GM19467 (cell line): ENCODE measurements at regions not wholly inside any gene's neighbourhood (a gene's known extent, or its start where the extent isn't known, plus 50 kb on each side); places are given as distances from the start of the nearest gene placed in this dataset.
"Not testable (repeated sequence)": the region's sequence is repeated elsewhere in the genome, so short reads cannot be mapped to it uniquely, and the experiment has no call there.

ENCODE experiments used
- ATAC-seq: cut with Tn5 transposase; IDR thresholded peaks from one replicate; pipeline ENCODE4 v1.9.1; 2021; ENCODE audit warnings: mild to moderate bottlenecking, moderate library complexity; ENCODE audit not compliant: unreplicated experiment

DNA sequence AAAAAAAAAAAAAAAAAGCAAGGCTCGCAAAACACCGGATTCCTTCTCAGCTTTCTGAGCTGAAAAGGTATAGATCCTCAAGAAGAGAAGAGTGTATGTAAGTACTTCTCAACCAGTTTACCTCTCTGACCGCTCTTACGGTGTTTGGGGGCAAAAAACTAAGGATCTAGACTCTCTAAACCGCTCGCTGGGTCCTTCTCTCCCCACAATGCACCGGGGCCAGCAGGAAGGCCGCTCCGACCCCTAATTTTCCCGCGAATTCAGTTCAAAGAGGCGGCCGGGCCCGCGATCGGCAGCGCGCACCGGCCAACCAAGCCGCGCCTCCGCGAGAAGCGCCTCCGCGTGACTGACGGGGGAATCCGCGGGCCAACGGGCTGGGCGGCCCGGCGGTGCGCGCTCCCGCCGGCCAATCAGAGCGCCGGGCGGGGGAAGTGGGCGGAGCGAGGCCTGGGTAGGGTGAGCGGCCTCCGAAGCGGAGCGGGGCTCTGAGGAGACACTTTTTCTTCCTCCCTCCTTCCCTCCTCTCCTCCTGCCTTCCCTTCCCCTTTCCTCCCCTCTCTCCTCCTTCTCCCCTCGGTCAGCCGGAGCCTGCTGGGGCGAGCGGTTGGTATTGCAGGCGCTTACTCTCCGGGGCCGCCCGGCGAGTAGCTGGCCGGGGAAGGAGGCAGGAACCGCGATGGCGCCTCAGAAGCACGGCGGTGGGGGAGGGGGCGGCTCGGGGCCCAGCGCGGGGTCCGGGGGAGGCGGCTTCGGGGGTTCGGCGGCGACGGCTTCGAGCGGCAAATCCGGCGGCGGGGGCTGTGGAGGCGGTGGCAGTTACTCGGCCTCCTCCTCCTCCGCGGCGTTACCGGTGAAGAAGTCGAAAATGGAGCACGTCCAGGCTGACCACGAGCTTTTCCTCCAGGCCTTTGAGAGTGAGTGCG lies 93.0 kb downstream of the CRLF3 start:
- ATAC-seq, result peak; percentile 87

DNA sequence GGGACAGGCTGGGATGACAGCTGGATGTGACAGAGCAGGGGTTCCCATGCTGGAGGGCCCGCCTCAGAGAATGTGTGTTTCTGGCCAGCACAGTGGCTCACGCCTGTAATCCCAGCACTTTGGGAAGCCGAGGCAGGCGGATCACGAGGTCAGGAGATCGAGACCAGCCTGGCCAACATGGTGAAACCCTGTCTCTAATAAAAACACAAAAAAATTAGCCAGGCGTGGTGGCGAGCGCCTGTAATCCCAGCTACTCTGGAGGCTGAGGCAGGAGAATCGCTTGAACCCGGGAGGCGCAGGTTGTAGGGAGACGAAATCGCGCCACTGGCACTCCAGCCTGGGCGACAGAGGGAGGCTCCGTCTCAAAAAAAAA lies 93.7 kb downstream of the CRLF3 start:
- ATAC-seq, result not testable (repeated sequence)

DNA sequence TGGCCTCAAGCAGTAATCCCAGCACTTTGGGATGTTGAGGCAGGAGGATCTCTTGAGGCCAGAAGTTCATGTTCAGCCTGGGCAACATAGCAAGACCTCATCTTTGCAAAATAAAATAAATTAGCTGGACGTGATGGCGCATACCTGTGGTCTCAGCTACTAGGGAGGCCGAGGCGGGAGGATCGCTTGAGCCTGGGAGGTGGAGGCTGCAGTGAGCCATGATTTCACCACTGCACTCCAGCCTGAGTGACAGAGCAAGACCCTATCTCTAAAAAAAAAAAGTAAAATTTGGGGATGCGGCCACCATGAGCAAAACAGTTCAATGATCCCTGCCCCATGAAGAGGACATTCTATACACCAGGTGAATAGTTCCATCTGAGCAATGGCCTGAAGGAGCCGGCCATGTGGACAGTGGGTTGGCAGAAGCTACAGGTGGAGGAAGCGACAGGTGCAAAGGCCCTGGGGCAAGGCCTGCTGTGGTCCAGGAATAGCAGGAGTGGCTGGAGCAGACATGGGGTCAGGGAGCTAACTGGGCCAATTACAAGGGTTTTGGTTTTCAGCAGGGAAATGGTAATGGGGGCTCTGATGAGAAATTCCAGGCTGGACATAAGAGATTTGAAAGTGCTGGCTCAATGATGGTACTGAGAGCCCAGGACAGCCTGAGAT lies 94.2 kb downstream of the CRLF3 start:
- ATAC-seq, result not testable (repeated sequence)

DNA sequence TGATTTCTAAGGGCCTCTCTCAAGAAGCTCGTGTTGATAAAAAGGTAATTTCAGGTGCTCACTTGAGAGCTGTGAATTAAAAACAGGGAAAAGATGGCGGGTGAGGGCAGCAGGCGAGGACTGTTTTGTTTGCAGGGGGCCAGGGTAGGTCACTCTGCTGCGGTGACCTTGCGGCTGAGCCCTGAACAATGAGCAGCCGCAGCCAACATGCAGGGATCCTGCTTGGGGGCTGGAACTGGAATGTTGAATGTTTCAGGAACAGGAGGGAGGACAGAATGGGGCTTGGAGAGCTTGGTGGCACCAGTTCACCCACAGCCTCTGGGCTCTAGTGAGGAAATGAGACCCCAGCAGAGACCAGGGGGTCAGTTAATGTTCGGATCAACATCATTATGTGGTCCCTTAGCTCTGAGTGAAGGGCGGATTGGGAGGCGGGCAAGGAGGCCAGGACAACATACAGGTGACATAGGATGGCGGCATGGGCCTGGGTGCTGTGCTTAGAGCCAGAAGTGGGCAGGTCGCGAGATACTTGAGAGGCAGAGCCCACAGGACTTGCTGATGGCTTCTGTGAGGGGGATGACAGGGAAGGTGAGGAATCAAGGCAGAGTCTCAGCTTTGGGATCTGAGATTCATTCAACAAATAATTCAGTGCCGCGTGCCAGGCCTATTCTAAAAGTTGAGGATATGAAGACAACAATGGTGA lies 94.9 kb downstream of the CRLF3 start:
- not testable (repeated sequence) for ATAC-seq

DNA sequence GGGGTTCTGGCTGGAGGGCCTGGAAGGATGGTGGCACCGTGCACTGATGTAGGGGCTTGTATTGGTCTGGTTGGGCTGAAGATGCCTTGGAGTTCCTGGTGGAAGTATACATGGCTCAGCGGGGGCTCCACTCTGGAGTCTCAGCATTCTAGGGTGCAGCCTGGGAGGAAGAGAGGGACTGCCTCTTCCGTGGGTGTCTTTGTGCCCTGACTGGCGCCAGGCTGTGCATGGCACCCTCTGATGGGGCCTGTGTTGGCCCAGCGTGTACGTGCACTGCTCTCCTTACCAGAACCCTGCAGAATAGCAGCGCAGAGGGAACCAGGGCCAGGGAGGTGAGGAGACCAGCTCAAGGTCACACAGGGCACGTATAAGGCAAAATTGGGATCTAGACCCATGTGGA lies 97.0 kb downstream of the CRLF3 start:
- ATAC-seq, result not testable (repeated sequence)

DNA sequence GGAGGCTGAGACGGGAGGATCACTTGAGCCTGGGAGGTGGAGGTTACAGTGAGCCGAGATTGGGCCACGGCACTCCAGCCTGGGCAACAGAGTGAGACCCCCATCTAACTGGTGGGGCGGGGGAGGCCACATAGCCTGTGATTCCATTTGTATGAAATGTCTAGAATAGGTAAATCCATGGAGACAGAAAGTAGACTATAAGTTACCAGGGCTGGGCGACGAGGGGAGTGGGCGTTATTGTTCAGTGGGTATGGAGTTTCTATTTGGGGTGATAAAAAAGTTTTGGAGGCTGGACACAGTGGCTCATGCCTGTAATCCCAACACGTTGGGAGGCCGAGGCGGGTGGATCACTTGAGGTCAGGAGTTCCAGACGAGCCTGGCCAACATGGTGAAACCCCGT lies 97.8 kb downstream of the CRLF3 start:
- ATAC-seq, result not testable (repeated sequence)

DNA sequence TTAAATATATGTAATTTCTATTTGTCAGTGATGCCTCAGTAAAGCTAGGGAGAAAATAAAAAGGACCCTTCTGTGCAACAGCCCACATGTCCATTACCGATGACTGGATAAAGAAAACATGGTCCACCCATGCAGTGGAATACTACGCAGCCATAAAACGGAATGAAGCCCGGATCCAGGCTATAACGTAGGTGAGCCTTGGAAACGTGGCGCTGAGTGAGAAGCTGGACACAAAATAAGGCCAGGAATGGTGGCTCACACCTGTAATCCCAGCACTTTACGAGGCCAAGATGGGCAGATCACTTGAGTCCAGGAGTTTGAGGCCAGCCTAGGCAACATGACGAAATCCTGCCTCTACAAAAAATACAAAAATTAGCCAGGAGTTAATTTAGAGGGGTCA lies 98.2 kb downstream of the CRLF3 start:
- not testable (repeated sequence) for ATAC-seq

DNA sequence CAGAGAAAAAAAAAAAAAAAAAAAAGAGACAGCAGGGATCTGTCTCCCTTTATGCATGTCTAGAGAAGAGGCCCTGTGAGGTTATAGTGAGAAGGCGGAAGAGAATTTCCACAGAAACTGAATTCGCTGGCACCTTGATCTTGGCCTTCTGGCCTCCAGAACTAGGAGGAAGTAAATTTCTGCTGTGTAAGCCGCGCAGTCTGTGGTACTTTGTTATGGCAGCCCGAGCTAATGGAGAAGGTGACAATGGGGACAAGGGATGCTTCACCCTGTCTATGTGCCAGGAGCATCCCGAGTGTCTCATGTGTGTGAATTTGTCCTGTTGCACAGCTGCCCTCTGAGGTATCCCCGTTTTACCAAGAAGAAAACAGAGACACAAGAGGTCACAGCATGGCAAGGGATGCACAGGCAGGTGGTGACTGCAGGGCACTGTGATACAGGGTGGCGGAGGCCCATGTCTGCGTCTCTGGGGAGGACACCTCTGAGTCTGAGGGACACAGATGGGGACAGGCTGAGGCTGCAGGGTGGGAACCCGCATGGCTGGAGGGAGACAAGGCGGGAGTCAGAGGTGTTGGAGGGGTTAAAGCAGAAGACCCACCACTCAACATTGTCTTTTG lies 100.3 kb downstream of the CRLF3 start:
- not testable (repeated sequence) for ATAC-seq

DNA sequence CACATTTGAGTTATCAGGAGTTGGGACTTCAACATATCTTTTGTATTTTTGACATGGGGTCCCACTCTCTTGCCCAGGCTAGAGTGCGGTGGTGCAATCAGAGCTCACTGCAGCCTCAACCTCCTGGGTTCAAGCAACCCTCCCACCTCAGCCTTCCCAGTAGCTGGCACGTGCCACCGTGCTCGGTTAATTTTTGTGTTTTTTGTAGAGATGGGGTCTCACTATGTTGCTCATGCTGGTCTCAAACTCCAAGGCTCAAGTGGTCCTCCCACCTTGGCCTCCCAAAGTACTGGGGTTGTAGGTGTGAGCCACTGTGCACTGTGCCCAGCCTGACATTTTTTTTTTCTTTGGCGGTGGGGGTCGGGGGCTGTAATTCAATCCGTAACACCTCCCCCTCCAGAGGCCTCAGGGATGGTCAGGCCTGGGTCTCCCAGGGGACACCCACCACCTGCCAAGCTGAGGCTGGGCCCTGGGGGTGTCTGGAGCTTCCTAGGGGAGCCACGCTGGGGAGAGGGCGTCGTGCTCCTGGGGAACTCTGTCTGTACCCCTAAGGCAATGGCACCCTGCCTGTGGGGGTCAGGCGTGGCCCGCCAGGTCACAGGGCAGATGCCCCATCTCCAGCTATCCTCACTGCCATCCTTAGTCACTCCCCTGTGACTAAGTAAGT lies 102.2 kb downstream of the CRLF3 start:
- not testable (repeated sequence) for ATAC-seq

DNA sequence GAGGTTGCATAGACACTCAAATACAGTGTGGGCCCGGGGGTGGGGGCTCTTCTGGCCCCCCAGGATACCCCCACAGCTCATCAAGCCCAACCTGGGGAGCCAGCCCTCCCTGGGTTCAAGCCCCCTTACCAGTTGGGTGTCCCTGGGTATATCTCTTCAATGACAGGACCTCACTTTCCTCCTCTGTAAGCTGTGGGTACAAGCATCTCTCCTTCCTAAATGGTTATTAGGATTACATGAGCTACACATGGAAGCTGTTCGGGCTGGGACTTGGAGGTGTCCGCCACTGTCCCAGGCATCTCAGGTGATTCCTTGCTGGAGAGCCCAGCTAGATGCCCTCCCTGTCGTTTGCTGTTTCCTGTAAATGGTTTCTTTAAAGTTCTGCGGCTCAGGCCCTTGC lies 103.5 kb downstream of the CRLF3 start:
- ATAC-seq, result not testable (repeated sequence)

DNA sequence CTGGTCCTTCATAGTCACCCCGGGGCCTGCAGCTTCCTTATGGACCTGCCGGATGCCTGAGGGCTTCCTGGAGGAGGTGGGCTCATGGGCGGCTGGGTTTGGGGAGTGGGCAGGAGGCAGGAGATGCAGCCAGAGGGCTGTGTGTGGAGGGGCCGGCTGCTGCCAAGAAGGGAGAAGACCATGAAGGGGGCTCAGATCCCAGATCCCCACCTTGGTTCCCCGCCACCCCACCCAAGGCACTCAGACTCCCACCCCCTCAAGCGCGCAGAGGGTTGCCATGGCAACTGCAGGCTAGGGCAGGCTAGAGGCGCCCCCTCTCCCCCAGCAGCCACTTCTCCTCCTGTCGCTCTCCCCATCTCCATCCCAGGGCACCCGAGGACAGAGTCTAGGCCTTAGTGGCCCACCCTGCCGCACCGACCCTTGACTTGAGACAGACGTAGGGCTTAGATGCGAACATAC lies 104.5 kb downstream of the CRLF3 start:
- no peak for ATAC-seq

DNA sequence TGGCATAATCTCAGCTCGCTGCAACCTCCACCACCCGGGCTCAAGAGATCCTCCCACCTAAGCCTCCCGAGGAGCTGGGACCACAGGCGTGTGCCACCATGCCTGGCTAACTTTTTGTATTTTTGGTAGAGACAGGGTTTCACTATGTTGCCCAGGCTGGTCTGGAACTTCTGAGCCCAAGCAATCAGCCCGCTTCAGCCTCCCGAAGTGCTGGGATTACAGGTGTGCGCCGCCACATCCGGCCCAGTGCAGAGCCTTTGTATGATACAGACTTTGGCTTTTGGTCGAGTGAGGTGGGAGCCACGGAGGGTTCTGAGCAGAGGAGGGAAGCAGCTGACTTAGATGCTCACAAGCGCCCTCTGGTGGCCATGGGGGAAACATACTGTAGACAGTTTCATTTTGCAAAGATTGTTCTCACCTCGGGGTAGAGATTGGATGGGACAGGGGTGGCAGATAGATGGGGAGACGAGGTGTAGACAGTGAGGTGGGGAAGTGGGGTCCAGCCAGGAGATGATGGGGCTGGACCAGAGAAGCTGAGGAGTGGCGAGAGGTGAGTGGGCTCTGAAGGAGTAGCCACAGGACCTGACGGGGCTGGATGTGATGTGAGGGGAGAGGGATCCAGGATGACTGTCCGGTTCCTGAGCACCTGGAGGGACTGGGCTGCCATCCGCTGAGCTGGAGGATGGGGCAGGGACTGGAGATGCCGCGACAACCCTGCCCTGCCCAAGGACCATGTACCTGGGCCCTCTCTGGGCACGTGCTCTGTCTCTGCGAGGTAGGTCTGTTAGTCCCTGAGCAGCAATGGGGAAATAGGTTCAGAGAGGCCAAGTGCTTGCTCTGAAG lies 105.1 kb downstream of the CRLF3 start:
- ATAC-seq, result not testable (repeated sequence)

DNA sequence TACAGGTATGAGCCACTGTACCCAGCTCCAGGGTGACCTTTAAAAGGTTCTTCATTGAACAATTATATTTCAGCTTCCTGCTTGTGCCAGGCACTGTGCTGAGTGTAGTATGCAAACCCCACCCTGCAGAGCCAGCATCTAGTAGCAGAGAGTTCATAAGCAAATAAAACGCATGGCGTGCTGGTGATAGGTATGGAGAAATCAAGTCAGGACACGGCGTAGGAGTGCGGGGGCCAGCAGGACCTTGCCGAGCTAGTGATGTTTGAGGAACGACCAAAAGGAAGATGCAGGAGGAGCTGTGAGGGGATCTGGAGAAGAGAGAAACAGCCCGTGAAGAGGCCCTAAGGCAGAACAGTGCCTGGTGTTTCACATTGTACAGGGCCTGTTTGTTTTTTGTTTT lies 105.8 kb downstream of the CRLF3 start:
- not testable (repeated sequence) for ATAC-seq

DNA sequence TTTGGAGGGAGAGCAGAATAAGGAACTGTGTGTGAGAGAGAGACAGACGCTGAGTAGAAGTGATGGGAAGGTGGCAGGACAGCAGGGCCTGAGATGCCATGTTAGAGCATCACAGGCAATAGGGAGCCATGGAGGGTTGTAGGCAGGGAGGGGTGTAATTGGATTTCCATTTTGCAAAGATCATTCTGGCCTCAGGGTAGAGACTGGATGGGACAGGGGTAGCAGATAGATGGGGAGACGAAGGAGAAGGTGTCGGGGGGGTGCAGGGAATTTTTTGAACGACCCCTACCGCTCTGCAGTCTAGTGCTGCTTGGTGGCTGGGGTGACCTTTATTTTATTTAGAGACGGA lies 106.4 kb downstream of the CRLF3 start:
- not testable (repeated sequence) for ATAC-seq

DNA sequence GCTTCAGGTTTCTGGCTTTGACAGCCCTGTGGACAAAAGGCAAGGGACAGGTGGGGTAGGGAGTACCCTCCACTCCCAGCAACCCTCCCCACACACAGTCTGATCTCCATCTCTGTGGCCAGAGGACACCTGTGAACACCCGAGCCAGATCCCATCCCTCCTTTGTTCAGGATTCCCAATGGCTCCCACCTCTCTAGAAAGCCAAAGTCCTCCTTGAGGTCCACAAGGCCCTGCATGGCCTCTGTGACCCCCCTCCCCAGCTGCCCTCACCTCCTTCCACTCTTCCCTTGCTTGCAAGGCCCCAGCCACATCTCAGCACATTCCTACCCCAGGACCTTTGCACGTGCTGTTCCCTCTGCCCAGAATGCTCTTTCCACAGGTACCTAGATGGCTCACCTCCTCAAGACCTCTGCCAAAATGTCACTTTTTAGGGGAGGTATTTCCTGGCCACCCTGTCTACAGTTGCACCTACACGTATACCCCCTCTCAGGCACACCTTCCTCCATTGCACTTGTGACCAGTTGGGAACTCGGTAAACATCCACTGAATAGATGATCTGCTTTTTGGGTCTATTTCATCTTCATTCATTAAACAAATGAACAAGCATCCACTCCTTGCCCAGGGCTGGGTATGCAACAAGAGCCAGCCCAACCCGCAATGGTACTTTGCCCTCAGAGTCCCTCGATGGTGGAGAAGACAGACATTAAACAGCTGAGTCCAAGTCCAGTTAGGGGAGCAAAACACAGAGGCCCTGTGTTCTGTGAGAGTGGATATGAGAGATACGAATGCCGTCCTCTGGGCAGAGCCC lies 107.0 kb downstream of the CRLF3 start:
- no peak for ATAC-seq

DNA sequence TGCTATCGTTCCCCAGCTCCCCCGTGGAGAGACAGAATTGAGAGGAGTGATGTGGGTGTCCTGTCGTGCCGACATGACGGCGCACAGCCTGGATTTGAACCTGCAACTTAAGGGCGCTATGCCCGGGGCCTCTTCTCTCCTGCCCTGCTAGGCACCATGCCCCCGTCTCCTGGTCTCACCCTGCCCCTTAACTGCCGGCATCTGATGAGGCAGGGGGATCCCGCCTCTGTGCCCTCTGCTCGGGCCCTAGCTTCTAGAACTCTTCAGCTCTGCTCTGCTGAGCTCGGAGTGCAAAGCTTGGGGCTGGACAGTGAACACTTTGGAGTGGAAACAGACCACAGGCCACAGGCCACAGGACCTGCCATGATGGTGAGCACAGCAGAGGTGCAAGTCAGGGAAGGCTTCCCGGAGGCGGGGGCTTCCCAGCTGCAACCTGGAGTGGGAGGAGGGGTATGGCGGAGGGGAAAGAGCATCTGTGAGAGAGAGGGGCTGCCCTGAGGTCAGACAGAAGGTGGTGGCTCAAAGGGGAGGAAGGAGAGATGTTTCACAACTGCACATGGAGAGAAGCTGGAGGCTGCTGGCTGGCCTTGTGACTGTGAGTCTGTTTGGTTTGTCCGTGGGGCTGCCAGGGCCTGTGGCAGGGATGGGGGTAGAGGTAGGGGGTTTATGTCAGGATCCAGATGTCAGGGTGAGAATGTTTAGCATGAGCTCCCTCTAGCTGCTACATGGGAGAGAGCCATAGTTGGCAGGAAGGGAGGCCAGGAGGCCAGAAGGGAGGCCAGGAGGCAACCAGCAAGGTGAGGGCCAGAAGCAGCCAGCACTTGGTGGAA lies 107.8 kb downstream of the CRLF3 start:
- no peak for ATAC-seq

DNA sequence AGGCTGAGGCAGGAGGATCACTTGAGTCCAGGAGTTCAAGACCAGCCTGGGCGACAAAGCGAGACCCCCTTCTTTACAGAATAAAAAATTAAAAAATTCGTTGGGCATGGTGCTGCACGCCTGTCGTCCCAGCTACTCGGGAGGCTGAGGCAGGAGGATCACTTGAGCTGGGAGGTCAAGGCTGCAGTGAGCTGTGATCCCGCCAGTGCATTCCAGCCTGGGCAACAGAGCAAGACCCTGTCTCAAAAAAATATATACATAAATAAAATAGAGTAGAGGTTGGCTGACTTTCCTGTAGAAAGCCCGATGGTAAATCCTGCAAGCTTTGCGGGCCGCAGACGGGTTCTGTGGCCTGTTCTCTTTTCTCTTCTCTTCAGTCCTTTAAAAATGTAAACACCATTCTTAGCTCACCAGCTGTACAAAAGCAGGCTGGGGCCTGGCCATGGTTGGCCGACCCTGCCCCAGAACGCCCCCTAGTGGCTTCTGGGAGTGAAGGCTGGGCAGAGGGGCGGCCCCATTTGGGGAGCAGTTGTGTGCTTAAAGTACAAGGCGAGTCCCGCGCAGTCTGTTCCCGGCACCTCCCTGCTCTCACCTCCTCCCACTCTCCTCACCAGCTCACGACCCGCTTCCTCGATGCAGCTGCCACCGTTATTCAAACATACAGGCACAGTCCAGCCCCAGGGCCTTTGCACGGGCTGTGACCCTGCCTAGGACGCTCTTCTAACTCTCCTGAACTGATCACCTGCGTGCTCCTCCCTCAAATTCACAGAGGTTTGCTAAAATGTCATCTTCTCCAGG lies 109.5 kb downstream of the CRLF3 start:
- ATAC-seq, result peak; percentile 59
